Esophagus muscularis mucosa (tissue), 4 donors: ENCODE measurements at regions not wholly inside any gene's neighbourhood (a gene's known extent, or its start where the extent isn't known, plus 50 kb on each side); places are given as distances from the start of the nearest gene placed in this dataset.

Experiments
- DNase-seq: peaks from one replicate; pipeline ENCODE4 v3.0.0-alpha.2; 2017; ENCODE audit errors: extremely low spot score
- H3K27ac ChIP-seq, 4 donors: fragments of 200-600 bp; sonication (generic); replicated peaks in 1 of 4; 1 replicate in 3 of 4; 2 replicates in 1 of 4; pipeline ENCODE4 v1.5.1; 2016 to 2019; ENCODE audit warnings: mild to moderate bottlenecking in 1 of 4
- H3K27me3 ChIP-seq, 4 donors: fragments of 200-600 bp; sonication (generic); one replicate each; pipeline versions ENCODE4 v1.5.1 to v1.6.0; 2016 to 2019
- H3K36me3 ChIP-seq, 4 donors: fragments of 200-600 bp; sonication (generic); one replicate each; pipeline ENCODE4 v1.5.1; 2016 to 2019
- H3K4me1 ChIP-seq, 4 donors: fragments of 200-600 bp; sonication (generic); one replicate each; pipeline ENCODE4 v1.5.1; 2016 to 2019
- H3K4me3 ChIP-seq, 4 donors: fragments of 200-600 bp; sonication (generic); 1 replicate in 2 of 4; 2 replicates in 2 of 4; pipeline ENCODE4 v1.5.1; 2016 to 2019; ENCODE audit warnings: mild to moderate bottlenecking in 4 of 4, moderate library complexity in 1 of 4
- H3K9me3 ChIP-seq, 4 donors: fragments of 200-600 bp; sonication (generic); 1 replicate in 3 of 4; 2 replicates in 1 of 4; pipeline ENCODE4 v1.5.1; 2016 to 2019
- EP300 ChIP-seq: sonication (generic); formaldehyde crosslinking; IDR thresholded peaks from one replicate; pipeline ENCODE4 v1.6.1; 2017; ENCODE audit warnings: antibody characterized with exemption
- POLR2A ChIP-seq: fragments of 450-650 bp; IDR thresholded peaks from one replicate; pipeline ENCODE4 v1.6.1; 2017; ENCODE audit warnings: antibody characterized with exemption, moderate library complexity, mild to moderate bottlenecking, low read depth
- POLR2AphosphoS5 ChIP-seq, 2 donors: sonication (generic); formaldehyde crosslinking; IDR thresholded peaks; one replicate each; pipeline ENCODE4 v1.6.1; 2017; ENCODE audit warnings: antibody characterized with exemption in 2 of 2
- WGBS: methylation state at CpG from one replicate; pipeline ENCODE4 v1.1.5; 2018; 5-methylcytosine and 5-hydroxymethylcytosine counted together
- intact Hi-C: fragments of 100-400 bp; cut with DNase I; formaldehyde crosslinking; loops from one replicate; pipeline ENCODE4 v1.15.1; 2023
- TF ChIP-seq, protein P1 (sequence below), 3 experiments: fragments of 200-600 bp in 2 of 3; fragments of 450-650 bp in 1 of 3; sonication (generic) in 2 of 3; IDR thresholded peaks; one replicate each; pipeline ENCODE4 v1.5.1; 2017 to 2019; ENCODE audit warnings: antibody characterized with exemption in 3 of 3, mild to moderate bottlenecking in 2 of 3, moderate library complexity in 1 of 3

DNA sequence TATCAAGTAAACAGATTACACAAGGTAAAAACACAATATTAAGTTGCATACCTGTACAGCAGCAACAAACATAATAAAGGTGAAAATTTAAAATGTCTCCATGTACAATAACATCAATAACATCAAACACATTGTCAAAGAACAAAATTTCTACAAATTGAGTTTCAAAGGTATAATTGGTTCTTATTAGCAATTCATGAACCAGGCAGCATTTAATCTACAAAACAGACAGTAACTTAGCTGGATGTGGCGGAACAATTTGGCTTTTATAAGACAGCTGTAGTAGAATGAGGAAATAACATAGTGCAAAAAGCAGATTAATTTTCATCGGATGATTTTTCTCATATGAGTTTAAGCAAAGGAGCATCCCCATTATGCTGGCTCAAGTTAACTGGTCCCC lies 1176.8 kb downstream of the EFNA5 start:
- H3K4me3 ChIP-seq = no peak overlapping the region
- 93% methylated on average over 2 of the region's 2 CpGs for WGBS
- DNase-seq = no peak
- no peaks in the 10 kb centered on the region for H3K27me3 ChIP-seq
- H3K36me3 ChIP-seq = no peaks in the 10 kb centered on the region
- no peaks in the 10 kb centered on the region for H3K4me1 ChIP-seq
- TF ChIP-seq EP300 (no peak), POLR2A (no peak), POLR2AphosphoS5 (IDR thresholded peaks at IDR 0.05) (no peak)
- TF ChIP-seq, protein P1, sequence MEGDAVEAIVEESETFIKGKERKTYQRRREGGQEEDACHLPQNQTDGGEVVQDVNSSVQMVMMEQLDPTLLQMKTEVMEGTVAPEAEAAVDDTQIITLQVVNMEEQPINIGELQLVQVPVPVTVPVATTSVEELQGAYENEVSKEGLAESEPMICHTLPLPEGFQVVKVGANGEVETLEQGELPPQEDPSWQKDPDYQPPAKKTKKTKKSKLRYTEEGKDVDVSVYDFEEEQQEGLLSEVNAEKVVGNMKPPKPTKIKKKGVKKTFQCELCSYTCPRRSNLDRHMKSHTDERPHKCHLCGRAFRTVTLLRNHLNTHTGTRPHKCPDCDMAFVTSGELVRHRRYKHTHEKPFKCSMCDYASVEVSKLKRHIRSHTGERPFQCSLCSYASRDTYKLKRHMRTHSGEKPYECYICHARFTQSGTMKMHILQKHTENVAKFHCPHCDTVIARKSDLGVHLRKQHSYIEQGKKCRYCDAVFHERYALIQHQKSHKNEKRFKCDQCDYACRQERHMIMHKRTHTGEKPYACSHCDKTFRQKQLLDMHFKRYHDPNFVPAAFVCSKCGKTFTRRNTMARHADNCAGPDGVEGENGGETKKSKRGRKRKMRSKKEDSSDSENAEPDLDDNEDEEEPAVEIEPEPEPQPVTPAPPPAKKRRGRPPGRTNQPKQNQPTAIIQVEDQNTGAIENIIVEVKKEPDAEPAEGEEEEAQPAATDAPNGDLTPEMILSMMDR (IDR thresholded peaks at IDR 0.05) = no peak
- no peaks in the 10 kb centered on the region for H3K9me3 ChIP-seq
- H3K27ac ChIP-seq = no peak overlapping the region
- intact Hi-C loops = no loop called here

DNA sequence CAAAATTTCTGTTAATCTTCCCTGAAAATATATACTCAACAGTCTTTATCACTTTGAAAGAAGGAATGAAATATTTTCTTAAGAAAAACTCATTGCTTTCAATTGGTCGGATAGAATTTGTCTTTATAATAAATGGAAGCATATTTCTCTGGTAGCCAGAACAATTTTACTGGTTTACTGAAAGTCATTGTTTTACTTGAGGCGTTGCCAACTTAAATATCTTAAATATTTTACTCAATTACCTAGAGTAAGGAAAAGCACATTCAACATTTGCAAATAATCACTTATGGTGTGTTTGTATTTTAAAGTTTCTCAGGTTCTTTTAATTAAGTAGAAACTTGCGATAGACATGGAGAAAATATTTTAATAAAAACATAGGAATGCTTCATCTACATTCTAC lies 1181.7 kb downstream of the EFNA5 start:
- intact Hi-C loops = no loop called here
- TF ChIP-seq, protein P1 (IDR thresholded peaks at IDR 0.05) = no peak
- TF ChIP-seq EP300 (no peak), POLR2A (no peak), POLR2AphosphoS5 (IDR thresholded peaks at IDR 0.05) (no peak)
- Histone ChIP-seq H3K36me3 (no peaks in the 10 kb centered on the region), H3K27ac (no peak overlapping the region), H3K4me1 (no peaks in the 10 kb centered on the region), H3K27me3 (no peaks in the 10 kb centered on the region), H3K9me3 (no peaks in the 10 kb centered on the region), H3K4me3 (no peak overlapping the region)
- no peak for DNase-seq
- 68% methylated on average over 3 of the region's 3 CpGs for WGBS

DNA sequence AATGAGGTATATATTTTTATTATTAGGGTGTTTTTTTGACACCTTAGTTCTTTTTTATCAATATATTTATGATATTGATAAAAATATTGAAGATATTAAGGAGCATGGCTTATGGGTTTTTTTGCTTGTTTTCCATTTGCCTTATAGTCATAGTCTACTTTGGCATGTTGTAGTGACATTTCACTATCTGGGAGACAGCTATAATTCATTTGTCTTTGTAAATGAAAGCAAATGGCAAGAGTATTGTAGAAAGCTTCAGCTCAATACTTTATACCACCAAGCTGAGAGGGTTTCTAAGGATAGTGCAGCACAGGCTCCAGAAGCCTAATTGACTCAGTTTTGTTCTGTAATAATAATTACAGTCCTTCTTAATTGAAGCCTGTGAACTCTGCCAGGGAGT lies 1182.3 kb downstream of the EFNA5 start:
- H3K36me3 ChIP-seq = no peaks in the 10 kb centered on the region
- no peaks in the 10 kb centered on the region for H3K4me1 ChIP-seq
- no peaks in the 10 kb centered on the region for H3K27me3 ChIP-seq
- H3K9me3 ChIP-seq = no peaks in the 10 kb centered on the region
- no peak for DNase-seq
- H3K4me3 ChIP-seq = no peak overlapping the region
- TF ChIP-seq EP300 = no peak
- no peak for TF ChIP-seq POLR2A
- TF ChIP-seq, protein P1 (IDR thresholded peaks at IDR 0.05) = no peak
- TF ChIP-seq POLR2AphosphoS5 (IDR thresholded peaks at IDR 0.05) = no peak
- H3K27ac ChIP-seq = no peak overlapping the region
- intact Hi-C loops = no loop called here

- Histone ChIP-seq H3K27ac (no peak overlapping the region), H3K4me1 (no peaks in the 10 kb centered on the region), H3K4me3 (no peak overlapping the region), H3K27me3 (no peaks in the 10 kb centered on the region), H3K36me3 (no peaks in the 10 kb centered on the region), H3K9me3 (no peaks in the 10 kb centered on the region)
- TF ChIP-seq POLR2AphosphoS5 (IDR thresholded peaks at IDR 0.05) (no peak), POLR2A (no peak), EP300 (no peak)
- TF ChIP-seq, protein P1 (IDR thresholded peaks at IDR 0.05) = no peak
- no peak for DNase-seq
- intact Hi-C loops = no loop called here
Measured at GRCh38 chr5:106481374-106481773, 1189.4 kb downstream of the EFNA5 start.

GRCh38 chr5:106476630-106477029 lies 1194.1 kb downstream of the EFNA5 start:
- intact Hi-C loops = no loop called here
- Histone ChIP-seq H3K4me1 (no peaks in the 10 kb centered on the region), H3K36me3 (no peaks in the 10 kb centered on the region), H3K27me3 (no peaks in the 10 kb centered on the region), H3K27ac (no peak overlapping the region), H3K4me3 (no peak overlapping the region), H3K9me3 (no peaks in the 10 kb centered on the region)
- DNase-seq = no peak
- WGBS = 96% methylated on average over 4 of the region's 4 CpGs
- TF ChIP-seq, protein P1 (IDR thresholded peaks at IDR 0.05) = no peak
- TF ChIP-seq POLR2A (no peak), EP300 (no peak), POLR2AphosphoS5 (IDR thresholded peaks at IDR 0.05) (no peak)
